Sciatic nerve (tissue), 2 donors: ENCODE measurements at regions not wholly inside any gene's neighbourhood (a gene's known extent, or its start where the extent isn't known, plus 50 kb on each side); places are given as distances from the start of the nearest gene placed in this dataset.
"Not testable (repeated sequence)": the region's sequence is repeated elsewhere in the genome, so short reads cannot be mapped to it uniquely, and the experiment has no call there.

Source experiments
- ATAC-seq: fragments of 200-7000 bp; cut with Tn5 transposase; one replicate; pipeline ENCODE4 v1.9.1; 2020; ENCODE audit warnings: mild to moderate bottlenecking, moderate library complexity
- DNase-seq: peaks from one replicate; pipeline ENCODE4 v3.0.0-alpha.2; 2020; ENCODE audit warnings: low spot score
- intact Hi-C: fragments of 100-400 bp; cut with DNase I; formaldehyde crosslinking; loops from one replicate; pipeline ENCODE4 v1.14.2; 2022
- donor health status: DM: no; HTN: no; CAD: no.
- donor health status: DM: no; HTN: no; CAD: no.

DNA sequence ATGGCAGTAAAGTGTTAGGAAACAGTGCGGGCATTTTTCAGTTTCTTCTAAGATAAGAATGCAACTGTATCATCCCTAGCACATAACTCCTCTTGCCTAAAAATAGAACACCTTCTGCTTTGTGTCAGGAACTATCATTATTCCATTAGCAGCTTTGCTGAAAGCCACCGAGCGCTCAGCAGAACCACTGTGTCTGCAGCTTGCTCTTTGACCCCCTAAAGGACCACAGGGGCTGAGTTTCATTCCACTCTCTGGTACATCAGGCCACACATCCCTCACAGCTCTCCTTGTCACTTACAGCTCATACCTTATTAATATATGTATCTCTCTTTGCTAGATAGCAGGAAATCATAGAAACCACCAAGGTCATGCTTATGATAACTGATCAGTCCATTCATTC lies 360.2 kb downstream of the KCNA4 start:
- ATAC-seq: no peak
- intact Hi-C loops: no loop called here
- DNase-seq: no peak

DNA sequence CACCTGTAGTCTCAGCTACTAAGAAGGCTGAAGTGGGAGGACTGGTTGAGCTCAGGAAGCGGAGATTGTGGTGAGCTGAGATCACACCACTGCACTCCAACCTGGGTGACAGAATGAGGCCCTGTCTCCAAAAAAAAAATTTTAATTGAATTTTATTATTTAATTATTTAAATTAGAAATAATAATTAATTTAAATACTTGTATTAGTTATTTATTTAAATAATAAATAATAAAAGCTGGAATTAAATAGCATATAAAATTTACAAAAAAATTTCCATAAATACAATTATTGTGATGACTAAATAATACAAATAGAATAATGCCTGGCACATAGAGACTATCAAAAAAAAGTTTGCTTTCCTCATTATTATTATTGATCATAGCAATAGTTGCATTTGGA lies 371.5 kb downstream of the KCNA4 start:
- ATAC-seq (no peak), DNase-seq (no peak)
- intact Hi-C loops: no loop called here

- intact Hi-C loops: no loop called here
- no peak for DNase-seq
- ATAC-seq: no peak
Measured at GRCh38 chr11:29641201-29641600, 375.6 kb downstream of the KCNA4 start.

DNA sequence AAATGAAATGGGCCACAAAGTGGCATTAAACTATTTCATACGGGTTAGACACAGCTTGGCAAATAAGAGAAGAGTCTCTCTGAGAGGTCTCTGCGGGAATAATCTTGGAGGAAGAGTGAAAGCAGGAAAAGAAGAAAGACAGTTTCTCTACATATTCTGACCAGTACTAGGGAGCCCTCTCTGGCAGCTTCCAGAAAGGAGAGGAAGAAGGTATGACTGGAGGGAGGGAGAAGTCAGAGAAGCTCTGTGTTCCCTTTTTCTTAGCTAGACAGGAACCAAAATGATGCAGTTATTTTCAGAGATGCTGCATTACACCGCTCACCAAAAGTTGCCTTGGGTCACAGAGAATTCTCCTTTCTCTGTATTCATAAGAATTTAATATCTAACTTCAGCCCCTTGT lies 382.1 kb downstream of the KCNA4 start:
- DNase-seq (no peak), ATAC-seq (no peak)
- intact Hi-C loops: no loop called here

- DNase-seq: no peak
- intact Hi-C loops: no loop called here
Measured at GRCh38 chr11:29634244-29634643, 382.6 kb downstream of the KCNA4 start.

DNA sequence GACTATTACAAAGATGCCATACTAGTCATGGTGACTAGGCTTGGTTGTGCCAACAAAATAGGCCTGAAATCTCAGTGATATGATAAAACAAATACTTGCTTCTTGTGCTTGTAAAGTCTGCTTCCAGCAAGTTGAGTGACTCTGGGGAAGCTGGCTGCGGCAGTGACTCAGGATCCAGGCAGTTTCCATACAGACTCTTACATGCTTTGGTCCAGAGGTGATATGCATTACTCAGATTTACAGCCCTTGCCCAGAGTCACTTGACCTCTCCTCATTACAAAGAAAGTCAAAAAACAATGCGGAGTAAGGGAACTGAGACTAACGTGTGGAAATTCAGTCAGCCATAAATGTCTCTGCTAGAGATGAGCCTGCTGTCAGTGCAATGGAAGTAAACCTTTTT lies 387.5 kb downstream of the KCNA4 start:
- ATAC-seq: no peak
- intact Hi-C loops: no loop called here
- DNase-seq: no peak

More at GRCh38 chr11:29634244-29634643, 382.6 kb downstream of the KCNA4 start:
- no peak for ATAC-seq

DNA sequence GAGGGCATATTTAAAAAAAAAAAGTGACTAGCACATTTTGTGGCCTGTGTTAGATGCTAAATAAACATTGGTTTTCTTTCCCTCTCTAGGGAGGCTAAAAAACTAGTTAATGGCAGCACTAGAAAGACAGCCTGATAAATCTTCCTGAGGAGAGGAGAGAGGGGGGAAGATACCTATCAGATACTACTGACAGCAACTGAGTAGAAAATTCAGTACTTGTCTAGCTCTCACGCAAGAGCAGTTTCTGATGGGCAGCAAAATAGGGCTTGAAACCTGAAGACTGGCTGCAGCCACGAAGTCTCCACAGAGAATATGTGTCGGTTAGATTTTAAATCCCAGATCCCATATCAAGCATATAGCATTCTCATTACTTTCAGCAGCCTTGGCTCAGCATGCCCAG lies 388.2 kb downstream of the KCNA4 start:
- intact Hi-C loops: no loop called here
- no peak for DNase-seq

GRCh38 chr11:29627541-29627940 lies 389.3 kb downstream of the KCNA4 start:
- intact Hi-C loops: no loop called here
- ATAC-seq (no peak), DNase-seq (no peak)

More for the DNA sequence above, 388.2 kb downstream of the KCNA4 start:
- no peak for ATAC-seq

DNA sequence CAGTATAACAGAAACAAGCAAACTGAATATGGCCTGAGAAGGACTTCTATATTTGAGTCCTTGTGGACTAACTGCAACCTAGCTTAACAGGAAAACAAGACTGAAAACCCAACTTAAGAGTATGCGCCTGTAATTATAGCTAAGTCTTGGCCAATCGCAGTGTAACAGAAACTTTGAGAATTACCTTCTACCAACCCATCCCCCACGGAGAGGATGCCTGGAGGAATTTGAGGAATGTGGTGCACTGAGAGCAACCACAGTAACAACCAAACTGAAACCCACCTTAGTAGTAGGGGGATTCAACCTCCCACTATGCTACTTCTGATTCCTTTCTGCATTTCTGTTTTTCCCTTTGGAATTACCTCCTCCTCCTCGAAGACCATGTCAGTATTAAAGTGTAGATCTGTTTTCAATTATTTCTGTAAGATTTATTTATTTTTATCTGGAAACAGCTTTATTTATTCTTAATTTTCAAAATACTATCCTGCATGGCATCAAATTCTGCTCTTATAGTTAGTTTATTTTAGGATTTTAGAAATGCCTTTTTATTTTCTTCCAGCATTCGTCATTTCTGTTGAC lies 393.6 kb downstream of the KCNA4 start:
- no peak for DNase-seq
- no peak for ATAC-seq
- intact Hi-C loops: no loop called here

DNA sequence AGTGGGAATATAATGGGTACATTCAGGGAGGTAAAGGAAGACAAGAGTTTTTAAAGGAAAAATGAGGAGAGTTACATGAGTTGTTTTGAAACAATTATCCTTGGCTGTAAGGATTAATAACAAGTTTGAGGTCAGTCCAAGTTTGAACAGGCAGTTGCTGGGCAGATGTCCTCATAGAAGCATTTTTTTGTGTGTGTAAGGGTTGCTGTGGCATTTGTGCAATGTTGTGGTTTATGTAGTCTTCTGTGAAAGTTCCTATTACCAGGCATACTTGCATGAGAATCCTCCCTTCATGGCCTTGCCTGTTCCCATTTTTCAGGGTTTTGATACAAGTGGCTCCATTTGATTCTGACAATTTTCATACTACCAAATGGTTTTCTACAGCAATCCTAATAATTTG lies 400.2 kb downstream of the KCNA4 start:
- intact Hi-C loops: no loop called here
- ATAC-seq (no peak), DNase-seq (no peak)

GRCh38 chr11:29612423-29612822 lies 404.4 kb downstream of the KCNA4 start:
- no peak for ATAC-seq
- intact Hi-C loops: no loop called here
- no peak for DNase-seq

GRCh38 chr11:29606330-29607031 lies 410.3 kb downstream of the KCNA4 start:
- ATAC-seq (no peak), DNase-seq (no peak)
- intact Hi-C loops: no loop called here

- intact Hi-C loops, DNase-seq, ATAC-seq: not testable (repeated sequence)
Measured at GRCh38 chr11:29600151-29600575, 416.7 kb downstream of the KCNA4 start.

- no peak for DNase-seq
- intact Hi-C loops: no loop called here
- ATAC-seq: no peak
Measured at GRCh38 chr11:29584342-29584741, 432.5 kb downstream of the KCNA4 start.

DNA sequence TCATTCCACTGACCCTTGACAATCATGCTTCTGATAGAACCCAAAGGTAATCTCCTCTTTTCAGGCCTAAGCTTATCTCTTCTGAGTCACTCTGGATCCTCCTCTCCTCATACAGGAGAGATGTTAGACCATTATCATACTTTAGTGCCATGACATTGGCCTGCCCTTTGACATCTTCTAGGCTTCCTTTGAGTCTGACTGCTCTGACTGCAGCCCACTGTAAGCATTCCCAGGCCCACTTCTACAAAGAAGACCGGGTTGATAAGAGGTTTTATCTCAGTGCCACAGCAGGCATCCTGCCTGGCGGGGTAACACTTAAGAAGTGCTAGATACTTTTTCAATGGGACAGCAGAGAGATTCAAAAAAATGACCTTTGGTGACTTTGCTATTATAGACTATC lies 438.0 kb downstream of the KCNA4 start:
- DNase-seq (no peak), ATAC-seq (no peak)
- intact Hi-C loops: no loop called here

GRCh38 chr11:29564486-29564885 lies 452.3 kb downstream of the KCNA4 start:
- intact Hi-C loops: no loop called here
- no peak for ATAC-seq
- DNase-seq: no peak

GRCh38 chr11:29562183-29562582 lies 454.6 kb downstream of the KCNA4 start:
- no peak for DNase-seq
- intact Hi-C loops: no loop called here
- no peak for ATAC-seq

- DNase-seq: no peak
- intact Hi-C loops: no loop called here
- ATAC-seq: no peak
Measured at GRCh38 chr11:29553990-29554389, 462.8 kb downstream of the KCNA4 start.

DNA sequence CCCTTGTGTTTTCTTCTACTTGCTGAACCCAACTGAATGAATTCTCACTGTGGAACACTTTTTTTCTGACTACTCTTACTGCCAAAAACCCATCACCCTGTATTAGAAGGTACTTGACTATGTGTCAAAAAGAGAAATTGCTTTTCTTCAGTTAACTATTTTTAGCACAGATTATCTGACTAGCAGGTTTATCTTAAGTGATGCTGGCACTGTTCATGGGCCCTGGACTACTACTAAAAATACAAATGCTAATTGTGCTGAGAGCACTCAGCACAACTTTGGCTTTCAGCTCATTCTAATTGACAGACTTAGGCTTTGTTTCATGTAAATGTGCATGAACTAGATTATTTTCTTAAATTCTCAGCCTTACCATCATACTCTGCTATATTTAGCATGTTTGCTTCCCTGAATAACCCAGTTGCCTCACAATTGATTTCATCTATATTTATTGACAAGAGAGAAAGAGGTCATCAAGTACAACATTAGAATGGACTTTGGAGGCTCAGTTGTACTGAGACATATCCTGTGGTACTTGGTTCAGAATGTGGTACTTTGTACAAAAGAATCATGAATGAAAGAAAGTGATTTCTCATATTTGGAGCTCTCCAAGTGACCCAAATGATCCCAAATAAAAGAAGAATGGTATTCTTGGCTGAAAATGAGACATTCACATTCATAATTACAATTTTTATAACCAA lies 478.3 kb downstream of the KCNA4 start:
- DNase-seq (no peak), ATAC-seq (no peak)
- intact Hi-C loops: no loop called here

- intact Hi-C loops: no loop called here
- DNase-seq: no peak
- ATAC-seq: no peak
Measured at GRCh38 chr11:29534836-29535235, 482.0 kb downstream of the KCNA4 start.
